Daoy (cell line): ENCODE measurements at regions not wholly inside any gene's neighbourhood (a gene's known extent, or its start where the extent isn't known, plus 50 kb on each side); places are given as distances from the start of the nearest gene placed in this dataset.
"Not testable (repeated sequence)": the region's sequence is repeated elsewhere in the genome, so short reads cannot be mapped to it uniquely, and the experiment has no call there.

ENCODE experiments used
- DNase-seq: peaks from one replicate; pipeline ENCODE4 v3.0.0-alpha.2; 2015; ENCODE audit warnings: low read depth

DNA sequence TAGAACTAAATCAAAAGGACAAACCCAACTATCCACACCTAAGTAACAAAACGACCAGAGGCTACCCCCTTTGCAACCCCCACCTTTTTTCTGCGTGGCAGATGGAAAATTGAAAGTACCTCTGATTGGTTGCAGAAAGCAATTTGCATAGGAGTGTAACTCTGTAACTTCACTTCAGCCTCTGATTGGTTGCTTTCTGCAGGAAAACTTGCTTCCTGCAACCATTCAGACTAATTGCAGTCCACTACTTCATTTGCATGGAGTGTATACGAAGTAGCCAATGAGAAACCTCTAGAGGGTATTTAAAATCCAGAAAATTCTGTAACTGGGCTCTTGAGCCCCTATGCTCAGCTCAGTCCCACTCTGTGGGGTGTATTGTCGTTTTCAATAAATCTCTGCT lies 129.1 kb upstream of the OLIG3 start:
- DNase-seq, result no peak

DNA sequence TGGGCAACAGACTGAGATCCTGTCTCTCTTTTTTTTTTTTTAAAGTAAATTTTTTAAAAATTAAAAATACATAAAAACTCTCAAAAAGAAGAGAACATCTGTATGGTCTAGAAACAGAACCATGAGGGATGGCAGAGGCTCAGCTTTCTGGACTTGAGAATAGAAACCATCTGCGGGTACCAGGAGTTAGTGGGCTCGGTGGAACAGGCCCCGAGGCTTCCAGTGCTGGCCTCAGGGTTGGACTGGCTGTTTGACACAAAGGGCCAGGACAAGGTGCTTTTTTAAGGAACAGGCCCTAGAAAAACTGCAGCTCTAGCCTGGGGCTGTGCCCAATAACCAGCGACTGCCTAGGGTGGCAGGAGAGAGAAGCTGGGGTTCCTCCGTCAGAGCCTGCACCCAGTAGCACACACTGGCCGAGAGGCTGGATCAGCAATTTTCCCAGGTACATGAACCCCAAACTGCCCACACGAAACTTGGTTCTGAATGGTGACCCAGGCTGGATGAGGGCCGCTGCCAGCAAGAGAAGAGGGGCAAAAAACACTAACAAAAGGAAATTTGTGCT lies 131.0 kb upstream of the OLIG3 start:
- no peak for DNase-seq

- DNase-seq, result no peak
These were observed 131.6 kb upstream of the OLIG3 start for GRCh38 chr6:137625808-137626207.

- no peak for DNase-seq
These were observed 136.5 kb upstream of the OLIG3 start for GRCh38 chr6:137630666-137631065.

GRCh38 chr6:137631323-137631722 lies 137.1 kb upstream of the OLIG3 start:
- DNase-seq, result no peak

GRCh38 chr6:137634177-137634576 lies 140.0 kb upstream of the OLIG3 start:
- DNase-seq, result not testable (repeated sequence)

- peak; percentile 89 for DNase-seq
These were observed 142.9 kb upstream of the OLIG3 start for GRCh38 chr6:137637121-137637520.

- DNase-seq, result no peak
These were observed 144.9 kb upstream of the OLIG3 start for GRCh38 chr6:137638926-137639706.

DNA sequence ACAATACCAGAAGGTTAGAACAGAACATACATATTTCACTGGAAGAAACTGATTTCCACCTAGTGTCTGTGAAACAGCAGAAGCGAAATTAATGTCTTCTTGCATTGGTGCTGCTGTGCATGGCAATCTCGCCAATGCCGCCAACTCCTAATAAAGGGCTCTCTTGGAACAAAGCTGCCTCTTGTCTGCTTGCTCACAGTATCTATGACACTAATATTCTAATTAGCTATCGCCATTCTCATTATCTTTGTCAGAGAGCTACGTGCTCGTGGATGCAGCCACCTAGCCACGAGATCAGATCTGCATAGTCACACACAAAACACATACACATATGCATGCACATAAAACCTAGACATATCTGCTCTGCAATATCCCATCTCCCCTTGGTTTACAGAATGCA lies 145.9 kb upstream of the OLIG3 start:
- no peak for DNase-seq

GRCh38 chr6:137641474-137642077 lies 147.4 kb upstream of the OLIG3 start:
- peak; percentile 80 for DNase-seq

DNA sequence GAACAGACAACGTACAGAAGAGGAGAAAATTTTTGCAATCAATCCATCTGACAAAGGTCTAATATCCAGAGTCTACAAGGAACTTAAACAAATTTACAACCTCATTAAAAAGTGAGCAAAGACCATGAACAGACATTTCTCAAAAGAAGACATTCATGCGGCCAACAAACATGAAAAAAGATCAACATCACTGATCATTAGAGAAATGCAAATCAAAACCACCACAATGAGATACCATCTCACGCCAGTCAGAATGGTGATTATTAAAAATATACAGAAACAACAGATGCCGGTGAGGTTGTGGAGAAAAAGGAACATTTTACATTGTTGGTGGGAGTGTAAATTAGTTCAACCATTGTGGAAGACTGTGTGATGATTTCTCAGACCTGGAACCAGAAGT lies 149.0 kb upstream of the OLIG3 start:
- DNase-seq, result not testable (repeated sequence)

- DNase-seq, result not testable (repeated sequence)
These were observed 149.4 kb upstream of the OLIG3 start for GRCh38 chr6:137643644-137644043.

GRCh38 chr6:137645850-137646249 lies 151.7 kb upstream of the OLIG3 start:
- DNase-seq, result no peak

DNA sequence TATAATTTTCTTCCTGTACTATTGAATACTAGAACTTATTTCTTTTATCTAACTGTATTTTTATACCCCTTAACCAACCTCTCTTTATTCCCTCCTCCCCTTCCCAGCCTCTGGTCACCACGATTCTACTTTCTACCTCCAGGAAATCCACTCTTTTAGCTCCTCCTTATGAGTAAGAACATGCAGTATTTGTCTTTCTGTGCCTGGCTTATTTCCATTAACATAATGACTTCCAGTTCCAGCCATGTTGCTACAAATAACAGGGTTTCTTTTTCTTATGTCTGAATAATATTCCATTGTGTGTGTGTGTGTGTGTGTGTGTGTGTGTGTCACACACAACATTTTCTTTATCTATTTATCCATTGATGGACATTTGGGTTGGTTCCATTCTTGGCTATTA lies 152.3 kb upstream of the OLIG3 start:
- DNase-seq, result no peak

- DNase-seq, result peak; percentile 48
These were observed 153.7 kb upstream of the OLIG3 start for GRCh38 chr6:137647762-137648447.

DNA sequence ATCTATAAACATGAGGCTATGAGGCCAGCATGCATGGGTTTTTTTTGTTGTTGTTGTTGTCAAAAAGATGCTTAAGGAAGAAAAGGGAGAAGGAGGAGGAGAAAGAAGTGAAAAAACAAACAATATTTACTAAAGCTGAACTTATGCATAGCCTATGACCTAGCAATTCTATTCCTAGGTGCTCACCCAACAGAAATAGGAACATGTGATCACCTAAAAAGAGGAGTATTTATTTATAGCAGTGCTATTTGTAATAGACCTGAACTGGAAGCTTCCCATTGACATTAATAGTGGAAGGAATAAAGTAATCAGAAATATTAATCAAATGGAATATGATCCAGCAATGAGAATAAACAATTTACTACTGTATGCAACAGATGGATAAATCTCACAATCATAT lies 156.5 kb upstream of the OLIG3 start:
- no peak for DNase-seq

GRCh38 chr6:137651178-137651577 lies 157.0 kb upstream of the OLIG3 start:
- no peak for DNase-seq

- DNase-seq, result no peak
These were observed 157.6 kb upstream of the OLIG3 start for GRCh38 chr6:137651591-137652335.

DNA sequence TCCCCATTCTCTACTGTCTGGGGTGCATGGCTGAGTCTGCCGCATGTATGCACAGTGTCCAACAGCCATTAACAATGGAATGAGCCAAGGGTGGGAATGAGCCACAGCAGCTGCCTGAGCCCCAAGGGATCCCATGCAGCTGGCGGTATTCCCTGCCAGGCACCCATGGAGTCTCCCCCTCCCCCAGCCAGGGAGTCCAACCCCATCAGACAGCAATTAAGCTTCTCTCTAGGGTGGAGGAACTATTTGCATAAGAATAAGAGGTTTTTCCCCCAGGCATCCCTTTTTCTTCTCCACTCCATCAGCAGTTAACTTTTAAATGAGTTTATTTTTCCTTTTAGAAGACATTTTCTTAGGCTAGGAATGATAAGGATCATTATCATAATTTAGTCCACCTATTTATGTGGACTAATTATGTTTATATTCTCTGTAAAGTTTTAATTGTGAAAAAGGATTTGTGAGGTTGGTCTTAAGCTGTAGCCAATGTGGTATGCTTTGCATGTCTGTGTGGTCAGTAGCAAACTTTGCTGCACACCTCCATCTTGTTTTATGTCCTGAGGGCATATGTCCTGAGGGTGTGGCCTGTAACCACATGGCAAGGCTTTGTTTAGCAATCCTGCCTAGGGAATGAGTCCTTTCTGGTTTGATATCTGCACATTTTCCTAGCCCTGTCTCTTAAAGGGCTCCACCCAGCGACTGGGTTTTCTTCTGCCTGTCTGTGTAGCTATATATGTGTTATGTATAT lies 158.9 kb upstream of the OLIG3 start:
- DNase-seq, result peak; percentile 9

GRCh38 chr6:137653706-137654059 lies 159.5 kb upstream of the OLIG3 start:
- no peak for DNase-seq

DNA sequence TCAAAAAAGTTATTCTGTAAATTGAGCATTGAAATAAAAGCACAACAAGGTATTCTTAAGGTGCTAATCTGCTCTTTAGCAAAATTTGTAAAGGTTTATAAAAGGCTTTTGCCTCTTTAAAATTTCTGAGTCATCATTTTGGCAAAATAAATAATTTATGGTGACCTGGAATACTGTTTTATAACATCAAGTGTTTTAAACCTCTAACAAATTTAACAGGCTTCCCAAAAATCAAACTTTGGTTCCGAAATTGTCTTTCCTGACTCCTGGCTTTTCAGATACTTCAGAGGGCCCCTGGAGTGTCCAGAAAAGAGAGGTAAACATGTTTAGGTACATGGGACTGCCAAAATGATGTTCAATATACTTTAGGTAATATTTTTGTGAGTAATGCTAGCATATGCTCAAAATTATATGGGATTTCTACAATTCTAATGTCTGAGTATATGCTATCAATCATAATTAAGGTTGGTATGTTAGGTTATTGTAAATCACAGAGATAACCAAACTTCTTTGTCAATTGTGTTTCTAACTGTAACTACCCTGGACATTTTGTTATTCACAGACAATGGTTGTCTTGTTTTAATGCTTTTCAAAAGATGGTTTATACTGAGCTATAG lies 160.3 kb upstream of the OLIG3 start:
- DNase-seq, result no peak
